ENCODE measurements at regions not wholly inside any gene's neighbourhood (a gene's known extent, or its start where the extent isn't known, plus 50 kb on each side); places are given as distances from the start of the nearest gene placed in this dataset.

GRCh38 chr4:28488021-28488420 lies 1627.4 kb downstream of the STIM2 start:
- Histone ChIP-seq H2AFZ (no peak overlapping the region), H3K27me3 (ENCODE audit: insufficient read depth, low read depth) (no peaks in the 10 kb centered on the region), H3K27ac (no peak overlapping the region), H3F3A (ENCODE audit: insufficient read depth, low read depth) (no peaks in the 10 kb centered on the region), H3K79me2 (ENCODE audit: low read depth) (no peaks in the 10 kb centered on the region), H3K36me3 (ENCODE audit: low read depth) (no peaks in the 10 kb centered on the region), H3K9me2 (ENCODE audit: insufficient read depth) (no peaks in the 10 kb centered on the region), H3K4me2 (no peak overlapping the region), H3K9me3 (ENCODE audit: insufficient read depth, low read depth) (no peaks in the 10 kb centered on the region; the same call in 1 of the 2 replicates), H4K20me1 (ENCODE audit: insufficient read depth) (no peaks in the 10 kb centered on the region), H3K4me3 (no peak overlapping the region), H3K4me1 (replicated peaks; ENCODE audit: insufficient read depth) (no peaks in the 10 kb centered on the region)
- BruUV-seq (replicated peaks), result no TSS peak
- no peak for DNase-seq
- intact Hi-C loops (cut with micrococcal nuclease; ENCODE audit: unreplicated experiment), result no loop called here
- CTCF ChIA-PET, result no interaction called here
- POLR2A ChIA-PET (ENCODE audit: unreplicated experiment), result no interaction called here
- no peak for TF ChIP-seq EZH2 (IDR thresholded peaks at IDR 0.05; ENCODE audit: low read depth)
- TF ChIP-seq, protein P1, sequence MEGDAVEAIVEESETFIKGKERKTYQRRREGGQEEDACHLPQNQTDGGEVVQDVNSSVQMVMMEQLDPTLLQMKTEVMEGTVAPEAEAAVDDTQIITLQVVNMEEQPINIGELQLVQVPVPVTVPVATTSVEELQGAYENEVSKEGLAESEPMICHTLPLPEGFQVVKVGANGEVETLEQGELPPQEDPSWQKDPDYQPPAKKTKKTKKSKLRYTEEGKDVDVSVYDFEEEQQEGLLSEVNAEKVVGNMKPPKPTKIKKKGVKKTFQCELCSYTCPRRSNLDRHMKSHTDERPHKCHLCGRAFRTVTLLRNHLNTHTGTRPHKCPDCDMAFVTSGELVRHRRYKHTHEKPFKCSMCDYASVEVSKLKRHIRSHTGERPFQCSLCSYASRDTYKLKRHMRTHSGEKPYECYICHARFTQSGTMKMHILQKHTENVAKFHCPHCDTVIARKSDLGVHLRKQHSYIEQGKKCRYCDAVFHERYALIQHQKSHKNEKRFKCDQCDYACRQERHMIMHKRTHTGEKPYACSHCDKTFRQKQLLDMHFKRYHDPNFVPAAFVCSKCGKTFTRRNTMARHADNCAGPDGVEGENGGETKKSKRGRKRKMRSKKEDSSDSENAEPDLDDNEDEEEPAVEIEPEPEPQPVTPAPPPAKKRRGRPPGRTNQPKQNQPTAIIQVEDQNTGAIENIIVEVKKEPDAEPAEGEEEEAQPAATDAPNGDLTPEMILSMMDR (conservative IDR thresholded peaks at IDR 0.05), result no peak

- POLR2A ChIA-PET (ENCODE audit: unreplicated experiment), result no interaction called here
- H3F3A ChIP-seq (ENCODE audit: insufficient read depth, low read depth), result no peaks in the 10 kb centered on the region
- TF ChIP-seq, protein P1 (conservative IDR thresholded peaks at IDR 0.05), result no peak
- intact Hi-C loops (cut with micrococcal nuclease; ENCODE audit: unreplicated experiment), result no loop called here
- H3K27me3 ChIP-seq (ENCODE audit: insufficient read depth, low read depth), result no peaks in the 10 kb centered on the region
- H3K27ac ChIP-seq, result no peak overlapping the region
- CTCF ChIA-PET, result no interaction called here
- no peaks in the 10 kb centered on the region for H3K4me1 ChIP-seq (replicated peaks; ENCODE audit: insufficient read depth)
- no peaks in the 10 kb centered on the region for H3K9me2 ChIP-seq (ENCODE audit: insufficient read depth)
- DNase-seq, result no peak
- no peak overlapping the region for H3K4me3 ChIP-seq
- no peaks in the 10 kb centered on the region for H3K79me2 ChIP-seq (ENCODE audit: low read depth)
- H2AFZ ChIP-seq, result no peak overlapping the region
- H3K9me3 ChIP-seq (ENCODE audit: insufficient read depth, low read depth), result no peaks in the 10 kb centered on the region; the same call in 1 of the 2 replicates
- no TSS peak for BruUV-seq (replicated peaks)
- H3K36me3 ChIP-seq (ENCODE audit: low read depth), result no peaks in the 10 kb centered on the region
- no peak overlapping the region for H3K4me2 ChIP-seq
- no peaks in the 10 kb centered on the region for H4K20me1 ChIP-seq (ENCODE audit: insufficient read depth)
These were observed 1630.0 kb downstream of the STIM2 start for GRCh38 chr4:28490669-28491068.

DNA sequence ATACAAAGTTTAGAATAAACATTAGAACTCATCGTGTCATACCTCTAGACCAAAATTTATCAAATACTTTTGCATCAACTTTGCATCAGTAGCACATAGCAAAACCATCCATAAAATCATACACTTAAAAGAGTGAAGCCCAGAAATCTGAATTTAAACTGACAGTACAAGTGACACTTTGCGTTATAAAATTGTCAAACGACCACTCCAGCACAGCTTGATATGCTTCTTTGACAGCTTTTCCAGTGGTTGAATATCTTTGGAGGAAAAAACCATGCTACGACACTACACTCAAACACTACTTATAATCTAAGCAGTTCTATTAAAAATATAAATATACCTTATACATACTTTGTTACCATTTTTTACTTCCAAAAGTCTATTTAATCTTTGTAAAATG lies 1644.4 kb downstream of the STIM2 start:
- no peak overlapping the region for H3K27ac ChIP-seq
- no peak for TF ChIP-seq EZH2 (IDR thresholded peaks at IDR 0.05; ENCODE audit: low read depth)
- TF ChIP-seq, protein P1 (conservative IDR thresholded peaks at IDR 0.05), result no peak
- H3K4me2 ChIP-seq, result no peak overlapping the region
- POLR2A ChIA-PET (ENCODE audit: unreplicated experiment), result no interaction called here
- peaks cover 3% of the 10 kb centered on the region; the same call in 1 of the 2 replicates for H3K9me2 ChIP-seq (ENCODE audit: insufficient read depth)
- no peaks in the 10 kb centered on the region for H3K4me1 ChIP-seq (replicated peaks; ENCODE audit: insufficient read depth)
- H3K9me3 ChIP-seq (ENCODE audit: insufficient read depth, low read depth), result no peaks in the 10 kb centered on the region
- no peaks in the 10 kb centered on the region for H4K20me1 ChIP-seq (ENCODE audit: insufficient read depth)
- no peaks in the 10 kb centered on the region for H3K27me3 ChIP-seq (ENCODE audit: insufficient read depth, low read depth)
- CTCF ChIA-PET, result no interaction called here
- no peaks in the 10 kb centered on the region for H3F3A ChIP-seq (ENCODE audit: insufficient read depth, low read depth)
- no peak overlapping the region for H2AFZ ChIP-seq
- H3K4me3 ChIP-seq, result no peak overlapping the region
- DNase-seq, result no peak
- no TSS peak for BruUV-seq (replicated peaks)
- H3K79me2 ChIP-seq (ENCODE audit: low read depth), result no peaks in the 10 kb centered on the region
- intact Hi-C loops (cut with micrococcal nuclease; ENCODE audit: unreplicated experiment), result no loop called here
- H3K36me3 ChIP-seq (ENCODE audit: low read depth), result no peaks in the 10 kb centered on the region
